Ishikawa (cell line): ENCODE measurements at regions not wholly inside any gene's neighbourhood (a gene's known extent, or its start where the extent isn't known, plus 50 kb on each side); places are given as distances from the start of the nearest gene placed in this dataset.

Experiments used
- CEBPB ChIP-seq: IDR thresholded peaks from 2 replicates; pipeline ENCODE4 v1.6.1; 2012
- CREB1 ChIP-seq: IDR thresholded peaks from 2 replicates; pipeline ENCODE4 v1.6.1; 2012; ENCODE audit warnings: low read depth
- EGR1 ChIP-seq: IDR thresholded peaks from 2 replicates; pipeline ENCODE4 v1.6.1; 2012
- EP300 ChIP-seq: IDR thresholded peaks from 2 replicates; pipeline ENCODE4 v1.6.1; 2012; ENCODE audit warnings: borderline replicate concordance
- FOXM1 ChIP-seq: IDR thresholded peaks from 2 replicates; pipeline ENCODE4 v1.6.1; 2012; ENCODE audit warnings: low read depth, borderline replicate concordance
- NFIC ChIP-seq: IDR thresholded peaks from 2 replicates; pipeline ENCODE4 v1.6.1; 2012
- RAD21 ChIP-seq: IDR thresholded peaks from 2 replicates; pipeline ENCODE4 v1.6.1; 2012; ENCODE audit warnings: low read depth
- TAF1 ChIP-seq: IDR thresholded peaks from 2 replicates; pipeline ENCODE4 v1.6.1; 2012; ENCODE audit warnings: low read depth, mild to moderate bottlenecking
- TCF12 ChIP-seq: IDR thresholded peaks from 2 replicates; pipeline ENCODE4 v1.6.1; 2012; ENCODE audit warnings: low read depth
- TEAD4 ChIP-seq: IDR thresholded peaks from 2 replicates; pipeline ENCODE4 v1.6.1; 2012
- YY1 ChIP-seq: IDR thresholded peaks from 2 replicates; pipeline ENCODE4 v1.6.1; 2012; ENCODE audit warnings: low read depth
- ZBTB7A ChIP-seq: IDR thresholded peaks from 2 replicates; pipeline ENCODE4 v1.6.1; 2012; ENCODE audit warnings: low read depth
- TF ChIP-seq, protein P1 (sequence below): IDR thresholded peaks from 2 replicates; pipeline ENCODE4 v1.6.1; 2012; ENCODE audit warnings: low read depth, mild to moderate bottlenecking
- TF ChIP-seq, protein P2 (sequence below): IDR thresholded peaks from 2 replicates; pipeline ENCODE4 v1.6.1; 2012
- TF ChIP-seq, protein P3 (sequence below): IDR thresholded peaks from 2 replicates; pipeline ENCODE4 v1.6.1; 2012

DNA sequence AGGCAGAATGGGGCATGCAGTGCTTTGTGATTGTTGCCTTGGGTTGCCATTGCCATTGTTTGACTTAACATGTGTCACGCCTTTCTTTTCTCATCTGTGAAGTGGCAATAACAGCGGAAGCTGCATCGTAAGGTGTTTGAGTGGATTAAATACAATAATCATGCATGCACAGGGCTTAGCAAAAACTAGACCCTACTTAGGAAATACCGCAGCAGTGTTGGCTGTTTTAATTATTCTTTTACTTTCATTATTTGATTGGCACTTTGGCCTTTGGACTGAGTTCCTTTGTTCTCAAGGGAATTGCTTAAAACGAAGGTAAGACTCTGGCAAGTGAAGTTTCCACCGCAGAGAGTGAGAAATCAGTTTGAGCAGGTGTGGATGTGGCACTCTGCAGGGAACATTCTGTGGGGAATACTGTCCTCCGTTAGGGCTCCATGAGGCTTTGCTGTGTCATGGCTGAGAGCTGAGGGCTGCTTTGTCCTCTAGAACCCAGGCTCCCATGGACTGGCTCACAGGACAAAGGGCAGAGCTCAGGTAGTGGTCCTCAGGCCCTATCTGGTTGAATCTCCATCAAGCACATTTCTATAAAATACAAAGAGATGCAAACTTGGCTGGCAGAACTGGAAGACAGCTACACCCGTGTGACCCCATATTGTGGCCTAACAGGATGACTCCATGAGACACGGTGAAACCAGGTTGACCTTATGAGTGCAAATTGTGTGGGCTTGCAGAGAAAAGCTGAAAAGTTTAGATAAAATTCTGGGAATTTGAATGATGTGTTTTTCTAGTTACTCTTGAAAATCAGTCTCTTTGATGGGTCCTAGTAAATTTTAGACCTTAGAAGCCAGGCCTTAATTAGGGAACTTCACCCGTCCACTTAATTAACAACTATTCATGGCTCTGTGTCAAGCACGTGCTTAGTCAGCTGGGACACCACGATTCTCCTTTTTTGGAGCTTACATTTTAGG is 407.2 kb downstream of the KCNRG start:
- no peak for TF ChIP-seq RAD21
- TF ChIP-seq TCF12, result no peak
- TF ChIP-seq CREB1, result no peak
- TF ChIP-seq CEBPB, result no peak
- TF ChIP-seq, protein P1, sequence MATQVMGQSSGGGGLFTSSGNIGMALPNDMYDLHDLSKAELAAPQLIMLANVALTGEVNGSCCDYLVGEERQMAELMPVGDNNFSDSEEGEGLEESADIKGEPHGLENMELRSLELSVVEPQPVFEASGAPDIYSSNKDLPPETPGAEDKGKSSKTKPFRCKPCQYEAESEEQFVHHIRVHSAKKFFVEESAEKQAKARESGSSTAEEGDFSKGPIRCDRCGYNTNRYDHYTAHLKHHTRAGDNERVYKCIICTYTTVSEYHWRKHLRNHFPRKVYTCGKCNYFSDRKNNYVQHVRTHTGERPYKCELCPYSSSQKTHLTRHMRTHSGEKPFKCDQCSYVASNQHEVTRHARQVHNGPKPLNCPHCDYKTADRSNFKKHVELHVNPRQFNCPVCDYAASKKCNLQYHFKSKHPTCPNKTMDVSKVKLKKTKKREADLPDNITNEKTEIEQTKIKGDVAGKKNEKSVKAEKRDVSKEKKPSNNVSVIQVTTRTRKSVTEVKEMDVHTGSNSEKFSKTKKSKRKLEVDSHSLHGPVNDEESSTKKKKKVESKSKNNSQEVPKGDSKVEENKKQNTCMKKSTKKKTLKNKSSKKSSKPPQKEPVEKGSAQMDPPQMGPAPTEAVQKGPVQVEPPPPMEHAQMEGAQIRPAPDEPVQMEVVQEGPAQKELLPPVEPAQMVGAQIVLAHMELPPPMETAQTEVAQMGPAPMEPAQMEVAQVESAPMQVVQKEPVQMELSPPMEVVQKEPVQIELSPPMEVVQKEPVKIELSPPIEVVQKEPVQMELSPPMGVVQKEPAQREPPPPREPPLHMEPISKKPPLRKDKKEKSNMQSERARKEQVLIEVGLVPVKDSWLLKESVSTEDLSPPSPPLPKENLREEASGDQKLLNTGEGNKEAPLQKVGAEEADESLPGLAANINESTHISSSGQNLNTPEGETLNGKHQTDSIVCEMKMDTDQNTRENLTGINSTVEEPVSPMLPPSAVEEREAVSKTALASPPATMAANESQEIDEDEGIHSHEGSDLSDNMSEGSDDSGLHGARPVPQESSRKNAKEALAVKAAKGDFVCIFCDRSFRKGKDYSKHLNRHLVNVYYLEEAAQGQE, result no peak
- TF ChIP-seq TEAD4, result no peak
- TF ChIP-seq EGR1, result no peak
- TF ChIP-seq TAF1, result no peak
- TF ChIP-seq NFIC, result no peak
- TF ChIP-seq, protein P2, sequence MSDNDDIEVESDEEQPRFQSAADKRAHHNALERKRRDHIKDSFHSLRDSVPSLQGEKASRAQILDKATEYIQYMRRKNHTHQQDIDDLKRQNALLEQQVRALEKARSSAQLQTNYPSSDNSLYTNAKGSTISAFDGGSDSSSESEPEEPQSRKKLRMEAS, result no peak
- TF ChIP-seq EP300, result no peak
- TF ChIP-seq, protein P3, sequence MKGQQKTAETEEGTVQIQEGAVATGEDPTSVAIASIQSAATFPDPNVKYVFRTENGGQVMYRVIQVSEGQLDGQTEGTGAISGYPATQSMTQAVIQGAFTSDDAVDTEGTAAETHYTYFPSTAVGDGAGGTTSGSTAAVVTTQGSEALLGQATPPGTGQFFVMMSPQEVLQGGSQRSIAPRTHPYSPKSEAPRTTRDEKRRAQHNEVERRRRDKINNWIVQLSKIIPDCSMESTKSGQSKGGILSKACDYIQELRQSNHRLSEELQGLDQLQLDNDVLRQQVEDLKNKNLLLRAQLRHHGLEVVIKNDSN, result no peak
- TF ChIP-seq YY1, result no peak

DNA sequence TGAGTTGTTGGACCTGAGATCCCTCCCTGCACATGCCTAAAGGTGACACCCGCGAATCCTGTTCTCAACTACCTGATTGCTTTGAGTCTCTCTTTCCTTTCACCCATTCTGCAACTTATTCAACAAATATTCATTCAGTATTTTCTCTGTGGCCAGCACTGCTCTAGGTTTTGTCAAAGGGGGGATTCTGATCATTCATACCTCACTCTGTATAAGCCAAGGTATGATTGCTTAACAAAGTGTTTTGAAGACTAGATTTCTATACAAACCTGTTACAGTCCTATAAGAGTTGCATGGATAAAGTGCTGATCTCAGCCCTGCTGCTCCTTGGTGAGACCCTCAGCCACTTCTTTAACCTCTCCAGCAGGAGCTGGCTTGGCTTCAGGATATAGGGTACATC is 409.7 kb downstream of the KCNRG start:
- no peak for TF ChIP-seq FOXM1
- TF ChIP-seq TCF12, result no peak
- TF ChIP-seq, protein P2, result no peak
- no peak for TF ChIP-seq YY1
- no peak for TF ChIP-seq NFIC
- TF ChIP-seq ZBTB7A, result no peak
- TF ChIP-seq, protein P3, result no peak
- no peak for TF ChIP-seq RAD21
- TF ChIP-seq, protein P1, result no peak
- TF ChIP-seq TEAD4, result no peak
- no peak for TF ChIP-seq TAF1
- TF ChIP-seq EP300, result no peak
- no peak for TF ChIP-seq EGR1
- no peak for TF ChIP-seq CEBPB
- TF ChIP-seq CREB1, result no peak

DNA sequence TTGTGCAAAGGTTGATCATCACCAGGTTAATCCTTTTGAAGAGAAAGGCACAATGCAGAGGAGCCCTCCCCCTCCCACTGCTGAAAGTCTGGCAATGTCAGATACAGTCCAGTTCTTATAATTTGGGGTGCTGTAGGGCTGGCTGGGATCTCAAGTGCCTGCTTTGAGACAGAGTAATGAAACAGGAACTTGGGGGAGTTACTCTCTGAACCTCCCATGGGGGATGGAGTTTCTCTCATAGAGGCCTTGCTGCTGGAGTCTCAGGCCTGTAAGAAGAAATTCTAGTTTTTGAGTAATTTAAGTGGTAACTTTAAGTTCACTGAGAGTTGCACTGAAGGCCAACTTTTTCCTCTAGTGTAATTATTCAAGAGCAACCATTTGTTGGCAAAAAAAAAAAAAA is 410.5 kb downstream of the KCNRG start:
- TF ChIP-seq, protein P2, result no peak
- TF ChIP-seq TCF12, result no peak
- no peak for TF ChIP-seq YY1
- TF ChIP-seq, protein P1, result no peak
- no peak for TF ChIP-seq RAD21
- no peak for TF ChIP-seq CEBPB

DNA sequence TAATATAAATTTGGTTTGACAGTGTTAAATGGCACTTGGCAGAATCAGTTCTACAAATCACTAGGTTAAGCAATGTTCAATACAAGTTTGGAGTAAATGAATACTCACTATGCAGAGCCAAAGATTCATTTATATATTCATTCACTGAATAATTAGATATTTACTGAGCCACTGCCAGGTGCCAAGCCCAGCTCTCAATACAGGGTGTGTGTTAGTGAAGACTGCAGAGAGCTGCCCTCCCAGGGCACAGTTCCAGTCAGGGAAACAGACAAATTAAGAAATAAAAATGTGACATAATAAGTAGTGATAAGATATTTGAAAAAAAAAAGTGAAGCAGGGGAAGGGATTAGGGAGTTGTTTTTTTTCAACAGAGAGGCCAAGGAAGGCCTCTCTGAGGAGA is 411.7 kb downstream of the KCNRG start:
- TF ChIP-seq, protein P1, result no peak
- no peak for TF ChIP-seq RAD21
- TF ChIP-seq CREB1, result no peak
- TF ChIP-seq TEAD4, result no peak
- TF ChIP-seq, protein P2, result no peak
